IMR-90 (cell line): ENCODE measurements at regions not wholly inside any gene's neighbourhood (a gene's known extent, or its start where the extent isn't known, plus 50 kb on each side); places are given as distances from the start of the nearest gene placed in this dataset.

Experiments
- ATAC-seq: fragments of 200-7000 bp; cut with Tn5 transposase; 2 replicates; pipeline ENCODE4 v1.9.1; 2020; ENCODE audit warnings: low read depth, mild to moderate bottlenecking, moderate library complexity
- BruUV-seq: library from RNA; stranded (reverse); fragments of 400-500 nt; replicated peaks from 2 replicates; lab custom pipeline; 2021; lab: Mats Ljungman, UMichigan
- CTCF ChIA-PET: fragments of 300-600 bp; formaldehyde crosslinking; extraction: SDS; loops from one replicate; lab custom pipeline; 2021; ENCODE audit warnings: antibody characterized with exemption; lab: Yijun Ruan, JAX
- POLR2A ChIA-PET: fragments of 300-600 bp; sonication (Branson Sonifier 250); formaldehyde crosslinking; loops from one replicate; lab custom pipeline; 2022; ENCODE audit warnings: antibody characterized with exemption; ENCODE audit not compliant: unreplicated experiment; lab: Charles Lee
- DNase-seq: peaks from one replicate; pipeline ENCODE4 v3.0.0; 2013
- H2AFZ ChIP-seq: replicated peaks from 2 replicates; pipeline ENCODE3; 2013; ENCODE audit warnings: low read length, mild to moderate bottlenecking; ENCODE audit not compliant: poor library complexity
- H2AK5ac ChIP-seq: 2 replicates; pipeline ENCODE4 v1.6.1; 2013; ENCODE audit warnings: low read depth, low read length, inconsistent platforms
- H2AK9ac ChIP-seq: replicated peaks from 2 replicates; pipeline ENCODE3; 2013; ENCODE audit warnings: mild to moderate bottlenecking, low read depth, low read length, moderate library complexity; ENCODE audit not compliant: poor library complexity
- H2BK120ac ChIP-seq: 2 replicates; pipeline ENCODE4 v1.6.1; 2013; ENCODE audit warnings: low read depth, low read length, inconsistent platforms
- H2BK15ac ChIP-seq: 3 replicates; pipeline ENCODE4 v1.6.1; 2013; ENCODE audit warnings: low read depth, low read length, inconsistent platforms
- H2BK20ac ChIP-seq: 2 replicates; pipeline ENCODE4 v1.6.1; 2013; ENCODE audit warnings: low read depth, mild to moderate bottlenecking, inconsistent platforms, low read length, moderate library complexity
- H2BK5ac ChIP-seq: 2 replicates; pipeline ENCODE4 v1.6.1; 2013; ENCODE audit warnings: mild to moderate bottlenecking, low read depth, low read length, inconsistent platforms; ENCODE audit not compliant: poor library complexity, severe bottlenecking
- H3K14ac ChIP-seq: replicated peaks from 2 replicates; pipeline ENCODE4 v1.6.1; 2013; ENCODE audit warnings: low read depth, low read length, inconsistent platforms
- H3K18ac ChIP-seq: 2 replicates; pipeline ENCODE4 v1.6.1; 2013; ENCODE audit warnings: low read depth, low read length, control low read depth
- H3K23ac ChIP-seq: 2 replicates; pipeline ENCODE4 v1.6.1; 2013; ENCODE audit warnings: low read depth, low read length, inconsistent platforms
- H3K27ac ChIP-seq: 2 replicates; pipeline ENCODE4 v1.5.1; 2013; ENCODE audit warnings: mild to moderate bottlenecking, control low read depth, low read length; ENCODE audit not compliant: insufficient read depth
- H3K27me3 ChIP-seq: 2 replicates; pipeline ENCODE4 v1.6.1; 2013; ENCODE audit warnings: low read length; ENCODE audit not compliant: control insufficient read depth, insufficient read depth
- H3K36me3 ChIP-seq: 2 replicates; pipeline ENCODE4 v1.6.1; 2013; ENCODE audit warnings: low read length, mixed read lengths; ENCODE audit not compliant: control insufficient read depth, insufficient read depth
- H3K4ac ChIP-seq: 2 replicates; pipeline ENCODE4 v1.6.1; 2013; ENCODE audit warnings: low read depth, low read length, inconsistent platforms
- H3K4me1 ChIP-seq: 2 replicates; pipeline ENCODE4 v1.6.1; 2013; ENCODE audit warnings: low read length, mixed read lengths; ENCODE audit not compliant: control insufficient read depth, insufficient read depth
- H3K4me2 ChIP-seq: 2 replicates; pipeline ENCODE4 v1.6.1; 2013; ENCODE audit warnings: low read depth, mild to moderate bottlenecking, control low read depth, low read length, moderate library complexity
- H3K4me3 ChIP-seq: 2 replicates; pipeline ENCODE4 v1.5.1; 2013; ENCODE audit warnings: low read depth, mild to moderate bottlenecking, control low read depth, low read length, moderate library complexity; ENCODE audit not compliant: insufficient read depth
- H3K56ac ChIP-seq: 2 replicates; pipeline ENCODE4 v1.6.1; 2013; ENCODE audit warnings: low read length, inconsistent platforms; ENCODE audit not compliant: insufficient read depth; ENCODE audit errors: extremely low read depth
- H3K79me1 ChIP-seq, 2 experiments: 2 replicates each; pipeline ENCODE4 v1.6.1; 2013; ENCODE audit warnings: low read length in 2 of 2, inconsistent platforms in 1 of 2, low read depth in 1 of 2
- H3K9ac ChIP-seq: 2 replicates; pipeline ENCODE4 v1.6.1; 2013; ENCODE audit warnings: low read depth, low read length, control low read depth
- H3K9me1 ChIP-seq: 2 replicates; pipeline ENCODE4 v1.6.1; 2013; ENCODE audit warnings: low read length, inconsistent platforms; ENCODE audit not compliant: insufficient read depth
- H3K9me3 ChIP-seq: 2 replicates; pipeline ENCODE4 v1.6.1; 2013; ENCODE audit warnings: low read length; ENCODE audit not compliant: control insufficient read depth, insufficient read depth
- H4K20me1 ChIP-seq: 2 replicates; pipeline ENCODE4 v1.6.1; 2013; ENCODE audit warnings: low read length, inconsistent platforms; ENCODE audit not compliant: insufficient read depth
- H4K5ac ChIP-seq: 2 replicates; pipeline ENCODE4 v1.6.1; 2013; ENCODE audit warnings: mild to moderate bottlenecking, low read depth, low read length, control low read depth
- H4K8ac ChIP-seq, 2 experiments: 2 replicates each; pipeline ENCODE4 v1.6.1; 2013; ENCODE audit warnings: low read depth in 2 of 2, low read length in 2 of 2, control low read depth in 1 of 2, inconsistent platforms in 1 of 2
- H4K91ac ChIP-seq: 2 replicates; pipeline ENCODE4 v1.6.1; 2013; ENCODE audit warnings: low read depth, low read length, inconsistent platforms; ENCODE audit not compliant: insufficient read depth
- CHD1 ChIP-seq: IDR thresholded peaks from 2 replicates; pipeline ENCODE4 v1.6.1; 2012; ENCODE audit warnings: low read depth, low read length, improper control_type of control experiment
- WGBS, 2 experiments: methylation state at CpG; one replicate each; pipeline versions ENCODE4 v1.1.5 to v1.1.7; 2013; ENCODE audit warnings: missing lambda C conversion rate in 2 of 2; ENCODE audit not compliant: insufficient read length in 1 of 2; ENCODE audit errors: extremely low coverage in 2 of 2; 5-methylcytosine and 5-hydroxymethylcytosine counted together
- dilution Hi-C: fragments of 300-500 bp; cut with HindIII; formaldehyde crosslinking; loops from one replicate; pipeline ENCODE4 v1.14.3; 2018; ENCODE audit warnings: low sequenced_read_pairs; ENCODE audit not compliant: unreplicated experiment
- in situ Hi-C: fragments of 300-500 bp; cut with MboI; formaldehyde crosslinking; loops from 3 replicates; pipeline ENCODE4 v1.14.3; 2019; ENCODE audit warnings: low sequenced_read_pairs, inconsistent platforms, mixed read lengths
- intact Hi-C: fragments of 100-400 bp; cut with micrococcal nuclease; formaldehyde crosslinking; loops from 2 replicates; pipeline ENCODE4 v1.10.0; 2022

DNA sequence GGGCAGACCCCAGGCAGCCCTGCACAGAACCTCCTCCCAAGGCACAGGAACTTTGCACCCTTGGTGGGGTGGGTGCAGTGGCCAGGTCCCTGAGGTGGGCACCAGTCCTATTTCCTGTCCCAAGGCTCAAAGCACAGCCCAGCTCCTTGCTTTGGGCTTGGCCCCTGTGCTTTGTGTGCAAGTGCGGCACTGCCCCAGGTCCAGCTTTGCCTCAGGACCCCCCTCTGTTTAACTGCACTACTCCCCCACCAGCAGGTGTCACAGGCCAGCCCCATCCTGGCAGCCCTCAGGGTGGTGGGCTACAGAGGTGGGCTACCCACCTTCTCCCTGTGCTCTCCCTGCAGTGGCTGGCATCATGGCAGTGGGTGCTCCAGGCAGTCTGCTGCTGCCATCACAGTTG, 2469.0 kb downstream of the PCDH7 start:
- Histone ChIP-seq H3K56ac (no peak overlapping the region), H3K18ac (no peak overlapping the region), H3K79me1 (no peaks in the 10 kb centered on the region), H2AFZ (no peak overlapping the region), H3K14ac (no peak overlapping the region), H2BK20ac (no peak overlapping the region), H3K4me2 (no peak overlapping the region), H4K8ac (no peak overlapping the region), H3K9me1 (no peaks in the 10 kb centered on the region), H3K4me3 (no peak overlapping the region), H2BK120ac (no peak overlapping the region), H2AK9ac (no peak overlapping the region), H3K9me3 (peaks cover 13% of the 10 kb centered on the region), H3K36me3 (no peaks in the 10 kb centered on the region), H3K27ac (no peak overlapping the region), H2BK5ac (no peak overlapping the region), H3K9ac (no peak overlapping the region), H4K20me1 (no peaks in the 10 kb centered on the region), H2AK5ac (no peak overlapping the region), H3K23ac (no peak overlapping the region), H4K91ac (no peak overlapping the region), H3K4me1 (no peaks in the 10 kb centered on the region), H3K27me3 (no peaks in the 10 kb centered on the region), H4K5ac (no peak overlapping the region), H3K4ac (no peak overlapping the region), H2BK15ac (no peak overlapping the region)
- no TSS peak for BruUV-seq
- DNase-seq, result no peak
- POLR2A ChIA-PET, result no interaction called here
- intact Hi-C loops, result no loop called here
- no peak for TF ChIP-seq CHD1
- in situ Hi-C loops, result no loop called here
- ATAC-seq, result no peak
- dilution Hi-C loops, result no loop called here
- no CpG with 5 or more reads among the region's 1 CpG for WGBS, 2 experiments
- CTCF ChIA-PET, result no interaction called here
